GM13976 (cell line): ENCODE measurements at regions not wholly inside any gene's neighbourhood (a gene's known extent, or its start where the extent isn't known, plus 50 kb on each side); places are given as distances from the start of the nearest gene placed in this dataset.

ENCODE experiments used
- DNase-seq: peaks from one replicate; pipeline ENCODE4 v3.0.0; 2012; ENCODE audit warnings: low spot score
- CTCF ChIP-seq: IDR thresholded peaks from 2 replicates; pipeline ENCODE4 v1.5.1; 2012; ENCODE audit warnings: borderline replicate concordance, mild to moderate bottlenecking; ENCODE audit not compliant: insufficient read depth; ENCODE audit errors: extremely low read depth, missing control alignments, control extremely low read depth
- in situ Hi-C: fragments of 300-500 bp; cut with MboI; formaldehyde crosslinking; loops from one replicate; pipeline ENCODE4 v1.12.0; 2022; ENCODE audit warnings: low sequenced_read_pairs, mixed read lengths, inconsistent platforms; ENCODE audit not compliant: unreplicated experiment

- TF ChIP-seq CTCF = no peak
- no peak for DNase-seq
- in situ Hi-C loops = no loop called here
These were observed 184.3 kb downstream of the TFAP2A start for GRCh38 chr6:10230531-10230930.

- in situ Hi-C loops = no loop called here
- TF ChIP-seq CTCF = no peak
- DNase-seq = no peak
These were observed 191.0 kb downstream of the TFAP2A start for GRCh38 chr6:10223841-10224240.

- TF ChIP-seq CTCF = no peak
- no peak for DNase-seq
- in situ Hi-C loops = no loop called here
These were observed 193.7 kb downstream of the TFAP2A start for GRCh38 chr6:10221178-10221577.

- in situ Hi-C loops = no loop called here
- TF ChIP-seq CTCF = no peak
- no peak for DNase-seq
These were observed 195.4 kb downstream of the TFAP2A start for GRCh38 chr6:10219510-10219909.

DNA sequence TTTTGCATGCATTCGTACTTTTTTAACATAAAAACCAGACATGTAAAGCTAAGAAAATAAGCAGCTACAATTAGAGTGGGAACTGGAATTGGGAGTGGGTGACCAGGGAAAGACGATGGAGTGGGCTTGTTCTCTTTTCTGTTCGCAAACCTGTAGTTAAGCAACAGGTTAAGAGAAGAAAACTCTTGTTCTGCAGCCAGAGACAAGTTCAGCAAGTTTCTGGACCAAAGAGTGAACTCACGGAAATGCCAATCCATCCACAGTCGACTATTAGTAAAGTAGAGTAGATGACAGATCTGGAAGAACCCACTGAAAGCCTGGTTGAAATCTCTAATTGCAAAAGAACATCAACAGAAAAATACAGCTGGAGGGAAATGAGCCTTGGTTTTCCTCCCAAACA lies 197.8 kb downstream of the TFAP2A start:
- in situ Hi-C loops = no loop called here
- TF ChIP-seq CTCF = no peak

DNA sequence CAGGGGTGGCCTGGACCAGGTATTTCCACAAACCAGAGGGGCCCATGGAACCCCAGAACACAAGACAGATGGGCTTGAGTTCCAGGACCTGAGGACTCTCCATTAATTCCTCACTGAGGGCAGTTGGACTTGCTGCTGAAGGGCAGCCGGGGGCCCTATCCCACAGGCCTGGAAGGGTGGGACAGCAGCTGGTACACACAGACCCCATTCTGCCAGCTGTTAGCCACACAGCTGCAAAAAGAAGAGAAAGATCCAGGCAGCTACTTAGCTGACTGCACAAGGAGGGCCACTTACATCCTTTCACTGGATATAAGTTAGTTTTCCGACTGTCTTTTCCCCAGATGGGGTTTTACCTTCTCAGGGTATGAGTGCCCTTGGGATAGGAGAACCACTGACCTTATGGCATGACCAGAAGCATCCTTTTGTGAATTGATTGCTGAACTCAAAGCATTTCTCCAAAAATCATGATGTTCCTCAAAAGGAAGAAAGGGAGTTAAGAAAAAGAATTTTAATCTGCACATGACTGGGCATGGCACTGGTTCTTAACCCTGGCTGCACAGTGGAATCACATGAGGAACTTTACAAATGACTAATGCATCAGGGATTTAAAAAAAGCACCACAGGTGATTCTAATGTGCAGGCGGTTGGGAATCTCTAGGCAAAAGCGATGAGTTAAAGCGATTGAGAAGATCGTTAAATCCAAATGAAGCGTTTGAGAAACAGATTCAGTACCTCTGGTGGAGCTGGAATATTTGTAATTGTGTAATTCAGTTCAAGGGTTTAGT lies 199.4 kb downstream of the TFAP2A start:
- DNase-seq = no peak
- TF ChIP-seq CTCF = no peak
- in situ Hi-C loops = no loop called here

More for the DNA sequence above, 197.8 kb downstream of the TFAP2A start:
- DNase-seq = no peak
